K562 (cell line): ENCODE measurements at regions not wholly inside any gene's neighbourhood (a gene's known extent, or its start where the extent isn't known, plus 50 kb on each side); places are given as distances from the start of the nearest gene placed in this dataset.

Experiments
- ERF ChIP-seq: fragments of 450-650 bp; formaldehyde crosslinking; IDR thresholded peaks from 2 replicates; pipeline ENCODE4 v1.4.0; 2020; ENCODE audit warnings: mild to moderate bottlenecking, mixed read lengths
- HMG20B ChIP-seq: fragments of 250-450 bp; sonication (Bioruptor Pico); IDR thresholded peaks from 2 replicates; pipeline ENCODE4 v1.5.0; 2021; ENCODE audit warnings: mild to moderate bottlenecking
- MEF2A ChIP-seq: IDR thresholded peaks from 2 replicates; pipeline ENCODE4 v1.6.1; 2011; ENCODE audit warnings: low read depth, mild to moderate bottlenecking, low read length, moderate library complexity; ENCODE audit not compliant: control insufficient read depth
- MLX ChIP-seq, 2 experiments: fragments of 450-650 bp in 1 of 2; sonication (generic) in 1 of 2; formaldehyde crosslinking; conservative IDR thresholded peaks; 2 replicates each; pipeline versions ENCODE4 v1.4.0 to v1.8.1; 2020 to 2022; ENCODE audit warnings: mild to moderate bottlenecking in 1 of 2, missing genetic modification reagents in 1 of 2
- MTF1 ChIP-seq: fragments of 250-450 bp; sonication (Bioruptor Pico); IDR thresholded peaks from 2 replicates; pipeline ENCODE4 v1.9.0; 2021; ENCODE audit warnings: moderate library complexity, mild to moderate bottlenecking, inconsistent platforms, borderline replicate concordance
- STAG1 ChIP-seq: sonication (generic); formaldehyde crosslinking; IDR thresholded peaks from 2 replicates; pipeline ENCODE4 v1.5.0; 2020; ENCODE audit warnings: missing genetic modification reagents, borderline replicate concordance
- STAT5B ChIP-seq: fragments of 250-450 bp; sonication (Bioruptor Pico); IDR thresholded peaks from 2 replicates; pipeline ENCODE4 v1.8.0; 2021; ENCODE audit warnings: mild to moderate bottlenecking, inconsistent platforms
- TAF15 ChIP-seq: fragments of 200-400 bp; formaldehyde crosslinking; IDR thresholded peaks from 2 replicates; pipeline ENCODE4 v1.6.1; 2017; ENCODE audit warnings: mild to moderate bottlenecking, low read depth, low read length, moderate library complexity
- ZNF197 ChIP-seq: fragments of 200-800 bp; sonication (Bioruptor generic); IDR thresholded peaks from 2 replicates; pipeline ENCODE4 v1.6.1; 2016; ENCODE audit warnings: low read depth, missing genetic modification characterization, missing compliant biosample characterization
- ZNF212 ChIP-seq: fragments of 450-650 bp; formaldehyde crosslinking; IDR thresholded peaks from 2 replicates; pipeline ENCODE4 v1.4.0; 2020; ENCODE audit warnings: mild to moderate bottlenecking
- ZNF398 ChIP-seq: fragments of 250-450 bp; sonication (Bioruptor Pico); IDR thresholded peaks from 2 replicates; pipeline ENCODE4 v1.8.0; 2021; ENCODE audit warnings: moderate library complexity, mild to moderate bottlenecking, inconsistent platforms
- TF ChIP-seq, protein P1 (sequence below): fragments of 250-450 bp; sonication (Bioruptor Pico); IDR thresholded peaks from 2 replicates; pipeline ENCODE4 v1.5.1; 2021; ENCODE audit warnings: mild to moderate bottlenecking

DNA sequence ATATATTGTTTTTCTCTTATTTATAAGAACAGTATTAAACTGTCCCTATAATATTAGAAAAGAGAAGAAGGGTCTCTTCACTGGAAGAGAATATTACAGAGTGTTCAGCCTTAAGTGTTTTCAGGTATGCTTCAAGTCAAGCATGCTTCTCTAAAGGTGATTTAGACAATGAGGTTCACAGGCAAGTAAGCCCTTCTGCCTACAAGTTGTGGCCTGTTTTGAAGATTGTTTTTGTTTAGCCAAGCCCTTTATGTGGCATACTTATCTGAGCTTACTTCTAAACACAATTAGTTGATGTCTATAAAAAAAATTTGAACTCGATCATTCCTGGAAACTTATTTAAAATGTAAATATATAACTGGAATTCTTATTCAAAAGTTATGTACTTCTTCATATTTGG is 343.8 kb upstream of the CDH18 start (continued):
- TF ChIP-seq ZNF212 (CRISPR knock-in tag): no peak
- no peak for TF ChIP-seq MLX (CRISPR knock-in tag; conservative IDR thresholded peaks at IDR 0.05)
- TF ChIP-seq ERF: no peak
- TF ChIP-seq ZNF398 (CRISPR knock-in tag): no peak
- no peak for TF ChIP-seq ZNF197 (CRISPR knock-in tag)
- TF ChIP-seq HMG20B (CRISPR knock-in tag): no peak
- TF ChIP-seq STAG1: no peak
- no peak for TF ChIP-seq TAF15
- no peak for TF ChIP-seq STAT5B (CRISPR knock-in tag)
- TF ChIP-seq, protein P1, sequence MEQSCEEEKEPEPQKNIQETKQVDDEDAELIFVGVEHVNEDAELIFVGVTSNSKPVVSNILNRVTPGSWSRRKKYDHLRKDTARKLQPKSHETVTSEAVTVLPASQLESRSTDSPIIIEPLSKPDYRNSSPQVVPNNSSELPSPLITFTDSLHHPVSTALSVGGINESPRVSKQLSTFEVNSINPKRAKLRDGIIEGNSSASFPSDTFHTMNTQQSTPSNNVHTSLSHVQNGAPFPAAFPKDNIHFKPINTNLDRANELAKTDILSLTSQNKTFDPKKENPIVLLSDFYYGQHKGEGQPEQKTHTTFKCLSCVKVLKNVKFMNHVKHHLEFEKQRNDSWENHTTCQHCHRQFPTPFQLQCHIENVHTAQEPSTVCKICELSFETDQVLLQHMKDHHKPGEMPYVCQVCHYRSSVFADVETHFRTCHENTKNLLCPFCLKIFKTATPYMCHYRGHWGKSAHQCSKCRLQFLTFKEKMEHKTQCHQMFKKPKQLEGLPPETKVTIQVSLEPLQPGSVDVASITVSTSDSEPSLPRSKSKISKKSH (CRISPR knock-in tag): no peak
- no peak for TF ChIP-seq MEF2A
- TF ChIP-seq MTF1 (CRISPR knock-in tag): no peak
